ENCODE measurements at regions not wholly inside any gene's neighbourhood (a gene's known extent, or its start where the extent isn't known, plus 50 kb on each side); places are given as distances from the start of the nearest gene placed in this dataset.

DNA sequence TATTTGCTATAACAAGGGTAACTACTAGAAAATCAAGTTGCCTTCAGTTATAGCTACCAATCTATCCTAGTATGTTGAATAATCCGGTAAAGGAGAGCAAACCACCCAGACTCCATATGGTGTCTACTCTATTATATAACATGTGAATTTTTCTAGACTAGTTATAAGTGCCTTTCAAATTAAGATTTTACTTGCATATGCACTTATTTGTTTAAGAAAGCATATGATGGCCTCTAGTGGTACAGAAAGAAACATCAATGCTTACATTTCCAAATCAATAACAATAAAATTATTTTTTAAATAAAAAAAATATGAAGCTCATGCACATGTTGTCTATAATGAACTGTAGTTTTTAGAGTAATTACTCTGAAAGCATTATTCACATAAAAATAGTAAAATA, 1516.4 kb upstream of the PABPC4L start:
- TF ChIP-seq POLR2AphosphoS5 (IDR thresholded peaks at IDR 0.05; ENCODE audit: insufficient read depth in 1 of 2, low read depth in 1 of 2) (no peak), POLR2A (IDR thresholded peaks at IDR 0.05) (no peak), CTCF (IDR thresholded peaks at IDR 0.05) (no peak)
- DNase-seq (ENCODE audit: extremely low spot score in 2 of 2) = no peak
- Histone ChIP-seq H3K27ac (no peak overlapping the region), H3K27me3 (no peaks in the 10 kb centered on the region), H3K36me3 (no peaks in the 10 kb centered on the region), H3K4me1 (no peaks in the 10 kb centered on the region), H3K9me3 (no peaks in the 10 kb centered on the region), H3K4me3 (no peak overlapping the region)
- intact Hi-C loops (cut with DNase I) = no loop called here

- H3K36me3 ChIP-seq = no peaks in the 10 kb centered on the region
- H3K27ac ChIP-seq = no peak overlapping the region
- H3K9me3 ChIP-seq = no peaks in the 10 kb centered on the region
- TF ChIP-seq POLR2A (IDR thresholded peaks at IDR 0.05) (no peak), POLR2AphosphoS5 (IDR thresholded peaks at IDR 0.05; ENCODE audit: insufficient read depth in 1 of 2, low read depth in 1 of 2) (no peak), CTCF (IDR thresholded peaks at IDR 0.05) (no peak)
- no peaks in the 10 kb centered on the region for H3K27me3 ChIP-seq
- intact Hi-C loops (cut with DNase I) = no loop called here
- DNase-seq (ENCODE audit: extremely low spot score in 2 of 2) = no peak
- H3K4me3 ChIP-seq = no peak overlapping the region
- no peaks in the 10 kb centered on the region for H3K4me1 ChIP-seq
These were observed 1503.8 kb upstream of the PABPC4L start for GRCh38 chr4:135705343-135705742.

- Histone ChIP-seq H3K27me3 (no peaks in the 10 kb centered on the region), H3K9me3 (no peaks in the 10 kb centered on the region), H3K4me1 (no peaks in the 10 kb centered on the region), H3K36me3 (no peaks in the 10 kb centered on the region), H3K27ac (no peak overlapping the region), H3K4me3 (no peak overlapping the region)
- TF ChIP-seq POLR2A (IDR thresholded peaks at IDR 0.05) (no peak), POLR2AphosphoS5 (IDR thresholded peaks at IDR 0.05; ENCODE audit: insufficient read depth in 1 of 2, low read depth in 1 of 2) (no peak), CTCF (IDR thresholded peaks at IDR 0.05) (no peak)
- intact Hi-C loops (cut with DNase I) = no loop called here
- DNase-seq (ENCODE audit: extremely low spot score in 2 of 2) = no peak
These were observed 1492.5 kb upstream of the PABPC4L start for GRCh38 chr4:135694066-135694465.

DNA sequence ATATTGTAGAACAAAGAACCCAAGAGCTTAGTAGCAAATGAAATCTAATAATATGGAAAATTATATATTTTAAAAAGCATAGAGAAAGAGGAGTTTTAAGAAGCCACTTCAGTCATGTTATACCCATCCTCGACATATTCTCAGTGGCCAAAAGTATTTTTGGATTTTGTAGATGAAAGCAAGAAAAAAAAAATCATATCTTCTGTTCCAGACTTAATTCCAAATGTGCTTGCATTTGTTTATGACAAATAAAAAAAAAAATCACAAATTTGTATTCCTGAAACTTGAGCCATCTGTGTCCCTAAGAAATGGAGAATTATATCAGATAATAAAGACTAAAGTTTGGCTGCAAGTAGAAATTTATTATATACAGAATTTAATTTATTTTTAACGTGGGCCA, 1482.4 kb upstream of the PABPC4L start:
- intact Hi-C loops (cut with DNase I) = no loop called here
- TF ChIP-seq POLR2A (IDR thresholded peaks at IDR 0.05) (no peak), CTCF (IDR thresholded peaks at IDR 0.05) (no peak), POLR2AphosphoS5 (IDR thresholded peaks at IDR 0.05; ENCODE audit: insufficient read depth in 1 of 2, low read depth in 1 of 2) (no peak)
- DNase-seq (ENCODE audit: extremely low spot score in 2 of 2) = no peak
- H3K9me3 ChIP-seq = no peaks in the 10 kb centered on the region
- H3K27me3 ChIP-seq = no peaks in the 10 kb centered on the region
- no peaks in the 10 kb centered on the region for H3K36me3 ChIP-seq
- no peak overlapping the region for H3K4me3 ChIP-seq
- H3K4me1 ChIP-seq = no peaks in the 10 kb centered on the region
- no peak overlapping the region for H3K27ac ChIP-seq

DNA sequence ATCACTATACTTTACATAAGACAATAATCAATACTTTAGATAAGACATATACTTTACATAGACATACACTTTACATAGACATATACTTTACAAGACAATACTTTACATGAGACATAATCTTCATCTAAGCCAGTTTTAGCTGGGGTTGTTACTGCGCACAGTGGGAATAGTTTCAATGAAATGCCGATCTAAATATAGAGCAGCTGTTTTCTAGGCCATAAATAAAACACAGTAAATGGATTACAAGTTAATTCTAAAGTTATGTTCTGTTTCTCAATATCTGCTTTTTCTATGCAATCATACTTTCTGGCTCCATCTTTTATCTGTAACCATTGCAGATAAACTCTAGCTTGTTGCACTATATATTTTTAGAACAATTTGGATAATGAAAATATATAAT, 1470.6 kb upstream of the PABPC4L start:
- Histone ChIP-seq H3K36me3 (no peaks in the 10 kb centered on the region), H3K27me3 (no peaks in the 10 kb centered on the region), H3K27ac (no peak overlapping the region), H3K4me1 (no peaks in the 10 kb centered on the region), H3K9me3 (no peaks in the 10 kb centered on the region), H3K4me3 (no peak overlapping the region)
- TF ChIP-seq POLR2AphosphoS5 (IDR thresholded peaks at IDR 0.05; ENCODE audit: insufficient read depth in 1 of 2, low read depth in 1 of 2) (no peak), CTCF (IDR thresholded peaks at IDR 0.05) (no peak), POLR2A (IDR thresholded peaks at IDR 0.05) (no peak)
- no peak for DNase-seq (ENCODE audit: extremely low spot score in 2 of 2)
- intact Hi-C loops (cut with DNase I) = no loop called here

Measured in vagina (tissue), 2 donors.